Body of pancreas (tissue), 4 donors: ENCODE measurements at regions not wholly inside any gene's neighbourhood (a gene's known extent, or its start where the extent isn't known, plus 50 kb on each side); places are given as distances from the start of the nearest gene placed in this dataset.

Experiments
- ATAC-seq: fragments of 150-250 bp; one replicate; pipeline ENCODE4 v1.9.1; 2016
- DNase-seq, 4 donors: peaks; one replicate each; pipeline ENCODE4 v3.0.0-alpha.2; 2019
- H3K27ac ChIP-seq, 4 donors: fragments of 200-600 bp; sonication (generic); 1 replicate in 3 of 4; 2 replicates in 1 of 4; pipeline versions ENCODE4 v1.5.1 to v1.6.1; 2016 to 2019; ENCODE audit warnings: mild to moderate bottlenecking in 1 of 4, mixed read lengths in 1 of 4, moderate library complexity in 1 of 4
- H3K27me3 ChIP-seq, 2 donors: fragments of 200-600 bp; sonication (generic); one replicate each; pipeline ENCODE4 v1.6.0; 2016; ENCODE audit warnings: mild to moderate bottlenecking in 1 of 2
- H3K36me3 ChIP-seq, 2 donors: fragments of 200-600 bp; sonication (generic); replicated peaks in 1 of 2; 2 replicates each; pipeline ENCODE4 v1.5.1; 2016; ENCODE audit warnings: low read depth in 2 of 2; ENCODE audit not compliant: insufficient read depth in 1 of 2
- H3K4me1 ChIP-seq: fragments of 200-600 bp; sonication (generic); one replicate; pipeline ENCODE4 v1.6.0; 2016
- H3K4me3 ChIP-seq, 2 donors: fragments of 200-600 bp; sonication (generic); 1 replicate in 1 of 2; 2 replicates in 1 of 2; pipeline ENCODE4 v1.5.1; 2016 to 2019
- H3K9me3 ChIP-seq, 3 donors: fragments of 200-600 bp; sonication (generic); 1 replicate in 2 of 3; 2 replicates in 1 of 3; pipeline ENCODE4 v1.5.1; 2016
- CTCF ChIP-seq, 7 experiments: fragments of 450-650 bp in 4 of 7; fragments of 200-600 bp in 3 of 7; sonication (generic) in 3 of 7; IDR thresholded peaks; one replicate each; pipeline ENCODE4 v1.5.1; 2016 to 2019; ENCODE audit warnings: antibody characterized with exemption in 7 of 7
- POLR2A ChIP-seq, 3 donors: fragments of 450-650 bp; IDR thresholded peaks; one replicate each; pipeline ENCODE4 v1.6.1; 2016; ENCODE audit warnings: antibody characterized with exemption in 3 of 3, mild to moderate bottlenecking in 2 of 3
- WGBS, 2 donors: methylation state at CpG; one replicate each; pipeline ENCODE4 v1.1.5; 2017; 5-methylcytosine and 5-hydroxymethylcytosine counted together
- intact Hi-C: fragments of 100-400 bp; cut with DNase I; formaldehyde crosslinking; loops from one replicate; pipeline ENCODE4 v1.15.1; 2023

GRCh38 chr16:87129771-87130170 lies 187.4 kb downstream of the C16orf95 start:
- WGBS, 2 donors, result 79 to 89% methylated on average over 2 to 4 of the region's 4 CpGs

GRCh38 chr16:87131061-87131995 lies 185.9 kb downstream of the C16orf95 start:
- Histone ChIP-seq H3K9me3 (no peaks in the 10 kb centered on the region), H3K36me3 (no peaks in the 10 kb centered on the region), H3K27ac (no peak overlapping the region), H3K4me1 (peaks cover 12% of the 10 kb centered on the region), H3K4me3 (no peak overlapping the region), H3K27me3 (no peaks in the 10 kb centered on the region)
- ATAC-seq (no peak), DNase-seq (no peak)
- TF ChIP-seq POLR2A (IDR thresholded peaks at IDR 0.05) (no peak), CTCF (IDR thresholded peaks at IDR 0.05) (no peak)
- intact Hi-C loops, result no loop called here
- 75 to 79% methylated on average over 16 of the region's 16 CpGs for WGBS, 2 donors

More at GRCh38 chr16:87129771-87130170, 187.4 kb downstream of the C16orf95 start:
- Histone ChIP-seq H3K36me3 (no peaks in the 10 kb centered on the region), H3K4me3 (no peak overlapping the region), H3K27ac (no peak overlapping the region), H3K9me3 (no peaks in the 10 kb centered on the region), H3K4me1 (peaks cover 23% of the 10 kb centered on the region), H3K27me3 (no peaks in the 10 kb centered on the region)
- DNase-seq, result no peak
- no peak for ATAC-seq
- intact Hi-C loops, result no loop called here
- TF ChIP-seq POLR2A (IDR thresholded peaks at IDR 0.05) (no peak), CTCF (IDR thresholded peaks at IDR 0.05) (no peak)

- ATAC-seq, result no peak
Observed at GRCh38 chr16:87131996-87132345, 185.2 kb downstream of the C16orf95 start.

GRCh38 chr16:87132361-87133014 lies 184.7 kb downstream of the C16orf95 start:
- Histone ChIP-seq H3K4me1 (peaks cover under 1% of the 10 kb centered on the region), H3K36me3 (no peaks in the 10 kb centered on the region), H3K27ac (no peak overlapping the region), H3K4me3 (no peak overlapping the region), H3K9me3 (no peaks in the 10 kb centered on the region), H3K27me3 (no peaks in the 10 kb centered on the region)
- 51 to 73% methylated on average over 20 of the region's 20 CpGs for WGBS, 2 donors
- ATAC-seq (no peak), DNase-seq (no peak)
- TF ChIP-seq CTCF (IDR thresholded peaks at IDR 0.05) (no peak), POLR2A (IDR thresholded peaks at IDR 0.05) (no peak)
- intact Hi-C loops, result no loop called here

More at GRCh38 chr16:87131996-87132345, 185.2 kb downstream of the C16orf95 start:
- H3K27me3 ChIP-seq, result no peaks in the 10 kb centered on the region
- H3K27ac ChIP-seq, result no peak overlapping the region
- H3K4me1 ChIP-seq, result peaks cover 6% of the 10 kb centered on the region
- H3K4me3 ChIP-seq, result no peak overlapping the region
- no peaks in the 10 kb centered on the region for H3K9me3 ChIP-seq
- no peaks in the 10 kb centered on the region for H3K36me3 ChIP-seq
- intact Hi-C loops, result no loop called here
- 59 to 61% methylated on average over 4 to 6 of the region's 6 CpGs for WGBS, 2 donors
- DNase-seq, result no peak
- TF ChIP-seq CTCF (IDR thresholded peaks at IDR 0.05), result no peak
- TF ChIP-seq POLR2A (IDR thresholded peaks at IDR 0.05), result no peak
